GM12892 (cell line): ENCODE measurements at regions not wholly inside any gene's neighbourhood (a gene's known extent, or its start where the extent isn't known, plus 50 kb on each side); places are given as distances from the start of the nearest gene placed in this dataset.

Experiments
- POLR2A ChIP-seq: IDR thresholded peaks from 2 replicates; pipeline ENCODE4 v1.6.1; 2011; ENCODE audit warnings: low read depth, low read length, control low read depth
- POLR2AphosphoS5 ChIP-seq: IDR thresholded peaks from 2 replicates; pipeline ENCODE4 v1.6.1; 2011; ENCODE audit warnings: low read depth, low read length, control low read depth

- TF ChIP-seq POLR2A: no peak
- TF ChIP-seq POLR2AphosphoS5: no peak
These were observed 930.7 kb downstream of the BRD1 start for GRCh38 chr22:48896766-48897644.
